Transverse colon (tissue), 4 donors: ENCODE measurements at regions not wholly inside any gene's neighbourhood (a gene's known extent, or its start where the extent isn't known, plus 50 kb on each side); places are given as distances from the start of the nearest gene placed in this dataset.

Experiments
- DNase-seq: peaks from one replicate; pipeline ENCODE4 v3.0.0-alpha.2; 2019
- H3K27ac ChIP-seq, 4 donors: fragments of 200-600 bp; sonication (generic); 2 replicates each; pipeline ENCODE4 v1.5.1; 2016 to 2018; ENCODE audit warnings: inconsistent platforms in 4 of 4
- H3K27me3 ChIP-seq: fragments of 200-600 bp; sonication (generic); 2 replicates; pipeline ENCODE4 v1.5.1; 2017; ENCODE audit warnings: inconsistent platforms
- H3K36me3 ChIP-seq, 4 donors: fragments of 200-600 bp; sonication (generic); 2 replicates each; pipeline ENCODE4 v1.5.1; 2017 to 2019; ENCODE audit warnings: inconsistent platforms in 4 of 4
- H3K4me1 ChIP-seq, 4 donors: fragments of 200-600 bp; sonication (generic); 2 replicates each; pipeline ENCODE4 v1.5.1; 2017 to 2020; ENCODE audit warnings: inconsistent platforms in 4 of 4
- H3K4me3 ChIP-seq, 4 donors: fragments of 200-600 bp; sonication (generic); 1 replicate in 1 of 4; 2 replicates in 3 of 4; pipeline versions ENCODE4 v1.5.1 to v1.6.1; 2017 to 2019; ENCODE audit warnings: inconsistent platforms in 4 of 4
- H3K9me3 ChIP-seq, 2 donors: fragments of 200-600 bp; sonication (generic); 2 replicates each; pipeline ENCODE4 v1.5.1; 2017 to 2019; ENCODE audit warnings: inconsistent platforms in 2 of 2
- CTCF ChIP-seq, 5 experiments: fragments of 200-600 bp in 3 of 5; fragments of 450-650 bp in 2 of 5; sonication (generic) in 3 of 5; IDR thresholded peaks; 1 replicate in 2 of 5; 2 replicates in 3 of 5; pipeline ENCODE4 v1.5.1; 2016 to 2017; ENCODE audit warnings: antibody characterized with exemption in 5 of 5, inconsistent platforms in 3 of 5, mild to moderate bottlenecking in 2 of 5, moderate library complexity in 1 of 5
- EP300 ChIP-seq: sonication (generic); formaldehyde crosslinking; IDR thresholded peaks from one replicate; pipeline ENCODE4 v1.6.1; 2017; ENCODE audit warnings: antibody characterized with exemption, low read depth
- POLR2A ChIP-seq: fragments of 450-650 bp; IDR thresholded peaks from one replicate; pipeline ENCODE4 v1.6.1; 2016; ENCODE audit warnings: antibody characterized with exemption, mild to moderate bottlenecking, moderate library complexity
- POLR2AphosphoS5 ChIP-seq, 3 donors: sonication (generic); formaldehyde crosslinking; IDR thresholded peaks; one replicate each; pipeline ENCODE4 v1.6.1; 2016; ENCODE audit warnings: antibody characterized with exemption in 3 of 3
- WGBS, 2 donors: methylation state at CpG; one replicate each; pipeline ENCODE4 v1.1.5; 2018; ENCODE audit warnings: low coverage in 1 of 2; 5-methylcytosine and 5-hydroxymethylcytosine counted together
- in situ Hi-C, 4 donors: fragments of 200-750 bp; cut with MboI; loops; one replicate each; pipeline versions ENCODE4 v1.15.0 to v1.15.1; 2017; ENCODE audit warnings: low sequenced_read_pairs in 3 of 4, low pct_ligation_motif_present in 1 of 4, low pct_unique_long_range_greater_than_20kb in 1 of 4
- intact Hi-C: fragments of 100-400 bp; cut with DNase I; formaldehyde crosslinking; loops from one replicate; pipeline ENCODE4 v1.15.1; 2023; ENCODE audit warnings: low total_unique reads

- intact Hi-C loops: no loop called here
- WGBS, 2 donors: 52 to 80% methylated on average over 2 to 8 of the region's 8 CpGs
These were observed 180.2 kb upstream of the PZP start for GRCh38 chr12:9388379-9388778.

GRCh38 chr12:9387450-9387849, 179.3 kb upstream of the PZP start:
- H3K4me3 ChIP-seq: no peak overlapping the region
- TF ChIP-seq POLR2A (no peak), CTCF (IDR thresholded peaks at IDR 0.05) (no peak), EP300 (no peak), POLR2AphosphoS5 (IDR thresholded peaks at IDR 0.05) (no peak)
- no peaks in the 10 kb centered on the region for H3K27me3 ChIP-seq
- no peaks in the 10 kb centered on the region for H3K36me3 ChIP-seq
- no peak overlapping the region for H3K27ac ChIP-seq
- 57 to 65% methylated on average over 2 of the region's 2 CpGs for WGBS, 2 donors
- no peak for DNase-seq
- in situ Hi-C loops: no loop called here
- H3K4me1 ChIP-seq: no peaks in the 10 kb centered on the region
- no peaks in the 10 kb centered on the region for H3K9me3 ChIP-seq
- intact Hi-C loops: no loop called here

More at GRCh38 chr12:9388379-9388778, 180.2 kb upstream of the PZP start:
- Histone ChIP-seq H3K4me1 (no peaks in the 10 kb centered on the region), H3K9me3 (no peaks in the 10 kb centered on the region), H3K27ac (no peak overlapping the region), H3K36me3 (no peaks in the 10 kb centered on the region), H3K27me3 (no peaks in the 10 kb centered on the region), H3K4me3 (no peak overlapping the region)
- in situ Hi-C loops: no loop called here
- TF ChIP-seq POLR2AphosphoS5 (IDR thresholded peaks at IDR 0.05) (no peak), CTCF (IDR thresholded peaks at IDR 0.05) (no peak), POLR2A (no peak), EP300 (no peak)
- DNase-seq: no peak

- in situ Hi-C loops (no loop called here), intact Hi-C loops (no loop called here)
- Histone ChIP-seq H3K27ac (no peak overlapping the region), H3K4me3 (no peak overlapping the region), H3K4me1 (no peaks in the 10 kb centered on the region), H3K36me3 (no peaks in the 10 kb centered on the region), H3K9me3 (no peaks in the 10 kb centered on the region), H3K27me3 (no peaks in the 10 kb centered on the region)
- no peak for DNase-seq
- 66 to 86% methylated on average over 4 of the region's 4 CpGs for WGBS, 2 donors
- TF ChIP-seq POLR2AphosphoS5 (IDR thresholded peaks at IDR 0.05) (no peak), POLR2A (no peak), EP300 (no peak), CTCF (IDR thresholded peaks at IDR 0.05) (no peak)
These were observed 175.4 kb upstream of the PZP start for GRCh38 chr12:9383585-9383984.

GRCh38 chr12:9381619-9382018, 173.4 kb upstream of the PZP start:
- Histone ChIP-seq H3K27ac (no peak overlapping the region), H3K4me3 (no peak overlapping the region), H3K36me3 (no peaks in the 10 kb centered on the region), H3K4me1 (no peaks in the 10 kb centered on the region), H3K9me3 (no peaks in the 10 kb centered on the region), H3K27me3 (no peaks in the 10 kb centered on the region)
- intact Hi-C loops: no loop called here
- in situ Hi-C loops: no loop called here
- WGBS, 2 donors: 89% methylated on average over 2 of the region's 2 CpGs; no CpG with 5 or more reads in 1 of the 2 donors
- TF ChIP-seq CTCF (IDR thresholded peaks at IDR 0.05): no peak
- no peak for TF ChIP-seq POLR2AphosphoS5 (IDR thresholded peaks at IDR 0.05)
- TF ChIP-seq POLR2A: no peak
- TF ChIP-seq EP300: no peak
- DNase-seq: no peak
